Endodermal cell (in vitro differentiated cells): ENCODE measurements at regions not wholly inside any gene's neighbourhood (a gene's known extent, or its start where the extent isn't known, plus 50 kb on each side); places are given as distances from the start of the nearest gene placed in this dataset.

ENCODE experiments used
- DNase-seq: peaks from one replicate; pipeline ENCODE4 v3.0.0-alpha.2; 2017
- H3K27ac ChIP-seq: 2 replicates; pipeline ENCODE4 v1.5.1; 2013; ENCODE audit warnings: mild to moderate bottlenecking, low read depth, low read length, moderate library complexity
- H3K27me3 ChIP-seq: 2 replicates; pipeline ENCODE4 v1.6.1; 2013; ENCODE audit warnings: mild to moderate bottlenecking, low read length, moderate library complexity; ENCODE audit not compliant: insufficient read depth, control insufficient read depth, poor library complexity, severe bottlenecking
- H3K36me3 ChIP-seq: 2 replicates; pipeline ENCODE4 v1.7.0; 2013; ENCODE audit warnings: mild to moderate bottlenecking, low read length, moderate library complexity; ENCODE audit not compliant: control insufficient read depth, insufficient read depth
- H3K4me1 ChIP-seq: one replicate; pipeline ENCODE4 v1.7.0; 2013; ENCODE audit warnings: low read length; ENCODE audit not compliant: control insufficient read depth, insufficient read depth
- H3K4me3 ChIP-seq: 2 replicates; pipeline ENCODE4 v1.5.1; 2013; ENCODE audit warnings: mild to moderate bottlenecking, low read length, moderate library complexity
- H3K9ac ChIP-seq: 2 replicates; pipeline ENCODE4 v1.6.1; 2013; ENCODE audit warnings: mild to moderate bottlenecking, low read length, moderate library complexity; ENCODE audit not compliant: poor library complexity, severe bottlenecking; ENCODE audit errors: extremely low read depth
- H3K9me3 ChIP-seq: 2 replicates; pipeline ENCODE4 v1.6.1; 2013; ENCODE audit warnings: mild to moderate bottlenecking, low read length, moderate library complexity; ENCODE audit not compliant: control insufficient read depth
- H3K27ac Mint-ChIP-seq: 2 replicates; pipeline ENCODE4 v1.8.0; 2020; ENCODE audit warnings: mixed read lengths
- H3K27me3 Mint-ChIP-seq: 2 replicates; pipeline ENCODE4 v1.8.0; 2021; ENCODE audit warnings: mild to moderate bottlenecking, mixed read lengths; ENCODE audit not compliant: insufficient read depth
- H3K36me3 Mint-ChIP-seq: 2 replicates; pipeline ENCODE4 v1.8.0; 2020; ENCODE audit warnings: low read depth, mixed read lengths
- H3K4me1 Mint-ChIP-seq: 2 replicates; pipeline ENCODE4 v1.8.0; 2020; ENCODE audit warnings: mixed read lengths
- H3K4me3 Mint-ChIP-seq: 2 replicates; pipeline ENCODE4 v1.8.0; 2020; ENCODE audit warnings: mild to moderate bottlenecking, moderate library complexity, mixed read lengths
- H3K9me3 Mint-ChIP-seq: 2 replicates; pipeline ENCODE4 v1.8.0; 2020; ENCODE audit warnings: mild to moderate bottlenecking, mixed read lengths
- CTCF ChIP-seq: fragments of 200-600 bp; sonication (generic); conservative IDR thresholded peaks from 2 replicates; pipeline ENCODE4 v1.5.0; 2021; ENCODE audit warnings: antibody characterized with exemption, mild to moderate bottlenecking
- WGBS, 2 experiments: methylation state at CpG; one replicate each; pipeline versions ENCODE4 v1.1.5 to v1.1.7; 2013; ENCODE audit warnings: missing lambda C conversion rate in 2 of 2, mixed read lengths in 1 of 2; ENCODE audit not compliant: insufficient coverage in 1 of 2, insufficient read length in 1 of 2; 5-methylcytosine and 5-hydroxymethylcytosine counted together

- peak; percentile 86 for DNase-seq
Measured at GRCh38 chr12:94740601-94741362, 90.4 kb upstream of the TMCC3 start.

DNA sequence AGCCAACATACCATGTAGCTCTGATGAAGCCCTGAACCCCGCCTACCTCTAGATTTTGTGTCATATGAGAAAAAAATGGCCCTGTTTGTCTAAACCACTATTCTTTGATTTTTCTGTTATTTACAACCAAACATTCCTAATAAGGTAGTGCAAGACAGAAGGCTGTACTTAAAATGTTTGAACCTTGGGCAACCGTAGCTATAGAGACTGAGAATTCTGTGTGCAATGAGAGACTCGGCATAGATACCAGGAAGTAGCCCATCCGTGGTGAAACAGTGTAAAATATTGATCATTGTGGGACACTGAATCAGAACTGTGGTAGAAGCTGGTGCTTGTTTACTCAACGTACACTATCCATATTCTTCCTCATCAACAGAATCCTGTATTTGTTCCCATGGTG lies 86.5 kb upstream of the TMCC3 start:
- H3K27me3 ChIP-seq: peaks cover 60% of the 10 kb centered on the region
- no peaks in the 10 kb centered on the region for H3K9me3 ChIP-seq
- no peak overlapping the region for H3K4me3 ChIP-seq
- no peak for DNase-seq
- Mint-ChIP-seq H3K36me3 (no peaks in the 10 kb centered on the region), H3K4me3 (no peak overlapping the region), H3K9me3 (no peaks in the 10 kb centered on the region), H3K4me1 (peaks cover 22% of the 10 kb centered on the region), H3K27me3 (peaks cover 84% of the 10 kb centered on the region), H3K27ac (no peak overlapping the region)
- H3K27ac ChIP-seq: no peak overlapping the region
- TF ChIP-seq CTCF: no peak
- 97 to 100% methylated on average over 2 to 5 of the region's 5 CpGs for WGBS, 2 experiments
- no peak overlapping the region for H3K9ac ChIP-seq
- H3K36me3 ChIP-seq: no peaks in the 10 kb centered on the region
- H3K4me1 ChIP-seq: peaks cover 6% of the 10 kb centered on the region

More at GRCh38 chr12:94740601-94741362, 90.4 kb upstream of the TMCC3 start:
- Mint-ChIP-seq H3K9me3 (no peaks in the 10 kb centered on the region), H3K27ac (no peak overlapping the region), H3K4me3 (no peak overlapping the region), H3K27me3 (peaks cover 53% of the 10 kb centered on the region), H3K4me1 (peaks cover 15% of the 10 kb centered on the region), H3K36me3 (no peaks in the 10 kb centered on the region)
- Histone ChIP-seq H3K27me3 (peaks cover 32% of the 10 kb centered on the region), H3K27ac (no peak overlapping the region), H3K9ac (no peak overlapping the region), H3K4me1 (no peaks in the 10 kb centered on the region), H3K36me3 (no peaks in the 10 kb centered on the region), H3K9me3 (no peaks in the 10 kb centered on the region), H3K4me3 (no peak overlapping the region)
- TF ChIP-seq CTCF: no peak
- 48 to 50% methylated on average over 5 of the region's 5 CpGs for WGBS, 2 experiments

DNA sequence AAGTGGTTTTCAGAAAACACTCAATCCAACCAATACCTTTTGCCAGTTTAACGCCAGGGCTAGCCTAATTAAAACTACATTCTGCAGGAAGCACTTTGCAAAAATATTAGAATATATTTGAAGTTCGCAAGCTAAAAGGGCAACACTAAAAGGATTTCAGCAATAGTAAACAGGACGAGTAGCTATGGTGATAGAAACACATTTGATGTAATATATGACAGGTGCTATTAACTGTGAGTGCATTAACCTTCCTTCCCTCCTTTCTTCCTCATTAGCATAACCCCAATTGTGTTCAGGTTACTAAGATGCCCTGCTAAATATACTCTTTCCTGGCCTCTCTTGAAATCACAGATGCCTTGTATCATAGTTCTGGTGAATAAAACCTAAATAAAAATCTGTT lies 85.6 kb upstream of the TMCC3 start:
- no peak overlapping the region for H3K4me3 Mint-ChIP-seq
- Histone ChIP-seq H3K9ac (no peak overlapping the region), H3K27me3 (peaks cover 65% of the 10 kb centered on the region), H3K4me3 (no peak overlapping the region), H3K27ac (no peak overlapping the region), H3K4me1 (peaks cover 8% of the 10 kb centered on the region), H3K36me3 (no peaks in the 10 kb centered on the region), H3K9me3 (no peaks in the 10 kb centered on the region)
- no peaks in the 10 kb centered on the region for H3K9me3 Mint-ChIP-seq
- DNase-seq: no peak
- H3K36me3 Mint-ChIP-seq: no peaks in the 10 kb centered on the region
- H3K4me1 Mint-ChIP-seq: peaks cover 20% of the 10 kb centered on the region
- 76% methylated on average over 3 of the region's 3 CpGs; no CpG with 5 or more reads in 1 of the 2 experiments for WGBS, 2 experiments
- no peak overlapping the region for H3K27ac Mint-ChIP-seq
- H3K27me3 Mint-ChIP-seq: peaks cover 84% of the 10 kb centered on the region
- no peak for TF ChIP-seq CTCF
